ENCODE measurements at regions not wholly inside any gene's neighbourhood (a gene's known extent, or its start where the extent isn't known, plus 50 kb on each side); places are given as distances from the start of the nearest gene placed in this dataset.
"Not testable (repeated sequence)": the region's sequence is repeated elsewhere in the genome, so short reads cannot be mapped to it uniquely, and the experiment has no call there.

- DNase-seq (ENCODE audit: low spot score), result no peak
- TF ChIP-seq CTCF (IDR thresholded peaks at IDR 0.05; ENCODE audit: extremely low read depth, insufficient read depth, missing control alignments), result no peak
- in situ Hi-C loops (cut with MboI; ENCODE audit: low pct_unique_long_range_greater_than_20kb, low sequenced_read_pairs, unreplicated experiment), result no loop called here
These were observed 101.8 kb upstream of the ELMO1 start for GRCh38 chr7:37550426-37550825.

GRCh38 chr7:37550872-37551271 lies 102.2 kb upstream of the ELMO1 start:
- no peak for DNase-seq (ENCODE audit: low spot score)
- in situ Hi-C loops (cut with MboI; ENCODE audit: low pct_unique_long_range_greater_than_20kb, low sequenced_read_pairs, unreplicated experiment), result no loop called here
- no peak for TF ChIP-seq CTCF (IDR thresholded peaks at IDR 0.05; ENCODE audit: extremely low read depth, insufficient read depth, missing control alignments)

GRCh38 chr7:37552030-37552429 lies 103.4 kb upstream of the ELMO1 start:
- TF ChIP-seq CTCF (IDR thresholded peaks at IDR 0.05; ENCODE audit: extremely low read depth, insufficient read depth, missing control alignments), result no peak
- no peak for DNase-seq (ENCODE audit: low spot score)
- in situ Hi-C loops (cut with MboI; ENCODE audit: low pct_unique_long_range_greater_than_20kb, low sequenced_read_pairs, unreplicated experiment), result no loop called here

- in situ Hi-C loops (cut with MboI; ENCODE audit: low pct_unique_long_range_greater_than_20kb, low sequenced_read_pairs, unreplicated experiment); DNase-seq (ENCODE audit: low spot score): not testable (repeated sequence)
These were observed 103.8 kb upstream of the ELMO1 start for GRCh38 chr7:37552439-37552838.

- in situ Hi-C loops (cut with MboI; ENCODE audit: low pct_unique_long_range_greater_than_20kb, low sequenced_read_pairs, unreplicated experiment), result no loop called here
- TF ChIP-seq CTCF (IDR thresholded peaks at IDR 0.05; ENCODE audit: extremely low read depth, insufficient read depth, missing control alignments), result no peak
These were observed 106.9 kb upstream of the ELMO1 start for GRCh38 chr7:37555528-37555927.

GRCh38 chr7:37557571-37558209 lies 109.0 kb upstream of the ELMO1 start:
- in situ Hi-C loops (cut with MboI; ENCODE audit: low pct_unique_long_range_greater_than_20kb, low sequenced_read_pairs, unreplicated experiment), result no loop called here
- DNase-seq (ENCODE audit: low spot score), result no peak
- TF ChIP-seq CTCF (IDR thresholded peaks at IDR 0.05; ENCODE audit: extremely low read depth, insufficient read depth, missing control alignments), result no peak

More at GRCh38 chr7:37555528-37555927, 106.9 kb upstream of the ELMO1 start:
- no peak for DNase-seq (ENCODE audit: low spot score)

- no peak for TF ChIP-seq CTCF (IDR thresholded peaks at IDR 0.05; ENCODE audit: extremely low read depth, insufficient read depth, missing control alignments)
- in situ Hi-C loops (cut with MboI; ENCODE audit: low pct_unique_long_range_greater_than_20kb, low sequenced_read_pairs, unreplicated experiment), result no loop called here
- DNase-seq (ENCODE audit: low spot score), result no peak
These were observed 109.8 kb upstream of the ELMO1 start for GRCh38 chr7:37558320-37559096.

All from GM13977 (cell line).